ENCODE measurements at regions not wholly inside any gene's neighbourhood (a gene's known extent, or its start where the extent isn't known, plus 50 kb on each side); places are given as distances from the start of the nearest gene placed in this dataset.
"Not testable (repeated sequence)": the region's sequence is repeated elsewhere in the genome, so short reads cannot be mapped to it uniquely, and the experiment has no call there.

DNA sequence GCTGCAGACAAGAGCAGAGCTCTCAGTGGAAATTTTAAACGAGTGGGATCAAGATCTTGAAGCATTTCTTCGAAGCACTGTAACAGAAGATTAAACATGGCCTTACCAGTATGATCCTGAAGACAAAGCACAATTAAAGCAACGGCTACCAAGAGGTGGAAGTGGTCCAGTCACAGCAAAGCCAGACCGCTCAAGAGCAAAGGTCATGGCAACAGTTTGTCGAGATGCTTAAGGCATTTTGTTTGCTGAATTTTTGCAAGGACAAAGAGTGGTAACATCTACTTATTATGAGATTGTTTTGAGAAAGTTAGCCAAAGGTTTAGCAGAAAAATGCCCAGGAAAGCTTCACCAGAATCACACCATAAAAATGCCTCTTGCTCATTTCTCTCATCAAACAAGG is 153.4 kb upstream of the CARMIL1 start:
- no peak for DNase-seq (ENCODE audit: low spot score)

DNA sequence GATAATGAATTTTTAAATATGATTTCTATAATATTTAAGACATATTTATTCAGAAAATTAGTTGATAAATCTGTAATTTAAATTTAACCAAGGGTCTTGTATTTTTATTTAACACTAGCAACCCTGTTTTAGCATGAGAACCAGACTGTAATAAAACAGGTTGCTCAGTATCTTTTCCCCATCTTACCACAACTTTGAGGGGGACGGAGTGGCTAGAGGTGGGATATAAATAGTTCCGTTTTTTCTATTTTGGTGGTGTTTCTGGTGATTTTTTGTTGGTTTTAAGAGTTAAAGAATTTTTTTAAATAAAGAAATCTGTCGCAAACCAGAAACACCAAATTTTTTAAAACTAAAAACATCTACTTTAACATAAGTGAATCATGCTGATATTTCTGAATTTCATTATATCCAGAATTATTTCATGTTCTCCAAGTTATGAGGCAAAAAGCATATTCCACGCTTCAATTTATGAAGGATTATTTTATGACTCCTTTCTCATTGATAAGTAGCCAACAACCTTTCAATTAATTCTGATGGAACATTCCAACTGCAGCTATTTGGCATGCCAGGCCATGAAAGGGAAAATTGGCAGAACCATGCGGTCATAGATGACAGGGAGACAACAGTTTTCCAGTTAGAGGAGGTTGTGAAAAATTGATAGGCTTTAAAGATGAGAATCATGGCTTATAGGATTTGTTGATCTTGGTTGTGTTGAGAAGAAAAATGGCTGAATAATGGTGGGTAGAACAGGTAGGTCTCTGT is 151.9 kb upstream of the CARMIL1 start:
- DNase-seq (ENCODE audit: low spot score), result no peak

DNA sequence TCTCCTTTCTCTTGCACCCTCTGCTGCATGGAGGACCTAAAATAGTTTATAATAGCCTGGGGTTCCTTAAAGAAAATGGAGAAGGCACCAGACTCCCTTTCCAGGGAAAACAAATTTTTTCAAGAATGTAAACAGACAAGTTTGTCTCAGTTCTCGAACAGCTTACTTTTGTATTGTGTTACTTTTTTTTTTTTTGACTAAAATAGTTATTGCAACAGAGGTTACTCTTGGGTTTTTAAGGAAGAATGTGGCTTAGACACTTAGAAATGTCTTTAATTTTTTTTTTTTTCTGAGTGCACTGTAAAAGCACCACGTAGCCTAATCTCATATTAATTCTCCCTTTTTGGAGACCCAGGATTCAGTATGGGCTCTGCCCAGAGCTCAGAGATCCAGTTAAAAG is 148.7 kb upstream of the CARMIL1 start:
- no peak for DNase-seq (ENCODE audit: low spot score)

DNA sequence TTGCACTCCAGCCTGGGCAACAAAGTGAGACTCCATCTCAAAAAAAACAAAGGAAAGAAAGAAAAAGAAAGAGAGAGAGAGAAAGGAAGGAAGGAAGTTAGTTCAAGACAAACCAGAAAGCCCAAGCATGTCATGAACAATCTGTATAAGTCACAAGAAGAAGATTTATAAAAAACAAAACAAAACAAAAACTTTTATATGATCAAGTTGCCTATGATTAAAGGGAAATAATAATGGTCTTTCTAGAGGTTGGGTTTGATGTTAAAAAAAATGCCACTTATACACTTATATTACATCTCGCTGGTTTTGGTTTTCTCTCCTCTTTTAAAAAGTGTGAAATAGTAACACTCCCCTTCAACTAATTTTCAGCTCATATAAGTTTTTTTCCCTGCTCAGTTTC is 146.2 kb upstream of the CARMIL1 start:
- DNase-seq (ENCODE audit: low spot score), result no peak

DNA sequence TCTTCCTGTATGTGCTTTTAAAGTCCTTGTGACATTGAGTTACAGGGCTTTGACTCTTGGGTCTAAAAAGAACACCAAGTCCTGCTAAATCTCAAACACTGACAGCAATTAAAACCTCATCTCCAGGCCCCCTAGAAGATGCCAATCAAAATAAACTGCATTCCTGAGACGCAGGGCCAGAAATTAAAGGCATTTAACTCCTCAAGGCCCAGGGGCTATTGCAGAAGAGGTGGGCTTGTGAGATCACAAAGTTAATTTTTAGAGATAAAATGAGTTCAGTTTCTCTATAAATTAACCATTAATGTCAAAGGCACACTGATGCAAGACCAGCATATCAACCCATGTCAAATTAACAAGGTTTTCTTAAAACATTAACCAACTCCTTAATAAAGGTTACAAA is 145.6 kb upstream of the CARMIL1 start:
- no peak for DNase-seq (ENCODE audit: low spot score)

DNA sequence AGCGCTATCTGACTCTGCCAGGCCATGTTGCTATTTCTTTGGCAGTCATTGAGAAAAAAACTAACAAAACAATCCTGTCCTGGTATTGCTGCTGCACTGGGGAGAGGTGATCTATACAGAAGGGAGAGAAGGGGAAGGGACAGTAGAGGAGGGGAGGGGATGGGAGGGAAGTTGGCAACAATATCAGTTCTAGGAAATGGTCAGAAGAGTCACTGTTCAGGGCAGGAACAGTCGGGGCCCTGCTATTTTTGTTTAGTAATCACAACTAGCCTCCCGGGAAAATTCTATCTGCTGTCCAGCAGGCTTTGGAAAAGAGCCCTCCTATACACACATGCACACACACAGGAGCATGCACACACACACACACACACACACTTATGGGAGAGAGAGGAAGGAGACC is 142.3 kb upstream of the CARMIL1 start:
- DNase-seq (ENCODE audit: low spot score), result no peak

DNA sequence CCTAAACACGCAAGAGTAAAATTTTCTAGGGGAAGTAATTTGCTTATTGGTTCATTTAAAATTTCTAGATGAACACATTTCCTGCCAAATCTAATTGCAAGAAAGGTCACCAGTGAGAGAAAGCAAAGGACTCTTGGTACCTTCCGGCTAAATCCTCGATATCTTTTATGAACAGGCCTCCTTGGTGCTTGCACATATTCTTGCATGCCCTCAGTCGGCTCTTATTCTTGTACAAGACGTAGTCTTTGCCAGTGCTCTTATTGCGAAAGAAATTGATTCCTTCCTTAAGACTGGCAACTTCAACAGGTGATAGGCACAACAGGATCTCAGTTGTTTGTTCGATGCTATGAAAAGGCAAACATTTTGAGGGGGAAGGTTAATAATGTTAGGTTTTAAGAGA is 141.7 kb upstream of the CARMIL1 start:
- no peak for DNase-seq (ENCODE audit: low spot score)

DNA sequence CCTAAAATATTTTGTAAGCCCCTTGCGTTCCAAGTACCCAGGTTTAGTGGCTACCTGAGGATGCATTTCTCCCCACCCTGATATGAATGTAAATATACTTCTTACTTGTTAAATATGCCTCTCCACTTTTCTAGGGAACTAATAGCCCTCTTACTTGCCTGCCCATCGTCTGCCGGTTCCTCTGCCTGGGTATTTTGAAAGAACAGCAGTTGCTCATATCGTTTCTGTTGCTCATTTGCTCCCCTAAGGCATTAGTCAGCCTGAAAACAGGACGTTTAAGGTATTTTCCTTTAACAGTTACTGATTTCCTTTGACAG is 141.3 kb upstream of the CARMIL1 start:
- DNase-seq (ENCODE audit: low spot score), result no peak

DNA sequence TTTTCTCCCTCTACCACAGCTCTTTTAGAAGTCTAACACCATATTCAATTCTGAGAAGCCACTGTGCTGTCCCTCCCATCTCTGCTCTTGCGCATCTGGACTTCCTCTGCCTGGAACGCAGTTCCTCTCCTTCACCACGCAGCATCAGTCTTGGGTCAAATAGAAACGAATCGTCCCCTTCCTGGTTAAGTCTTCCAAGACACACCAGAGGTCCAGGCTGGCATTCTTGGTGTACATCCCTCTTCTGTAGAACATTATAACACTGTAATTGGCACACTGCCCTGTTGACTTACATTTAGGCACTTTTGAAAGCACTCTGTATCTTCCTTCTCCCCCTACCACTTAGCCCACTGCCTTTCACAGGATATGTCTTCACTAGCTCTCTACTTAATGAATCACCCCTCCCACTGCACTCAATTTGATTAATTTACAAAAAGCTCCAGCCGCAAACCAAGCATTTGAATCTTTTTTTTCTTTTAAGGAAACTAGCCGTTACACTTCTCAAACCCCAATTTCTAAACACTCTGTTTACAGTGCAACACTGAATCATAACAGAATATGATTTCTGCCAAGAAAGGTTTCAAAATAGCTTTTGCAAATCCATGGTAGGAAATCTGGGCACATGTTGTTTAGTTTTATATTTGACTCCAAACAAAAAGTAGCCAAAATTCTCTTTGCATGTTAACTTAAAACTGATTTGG is 140.8 kb upstream of the CARMIL1 start:
- DNase-seq (ENCODE audit: low spot score), result peak; percentile 51

DNA sequence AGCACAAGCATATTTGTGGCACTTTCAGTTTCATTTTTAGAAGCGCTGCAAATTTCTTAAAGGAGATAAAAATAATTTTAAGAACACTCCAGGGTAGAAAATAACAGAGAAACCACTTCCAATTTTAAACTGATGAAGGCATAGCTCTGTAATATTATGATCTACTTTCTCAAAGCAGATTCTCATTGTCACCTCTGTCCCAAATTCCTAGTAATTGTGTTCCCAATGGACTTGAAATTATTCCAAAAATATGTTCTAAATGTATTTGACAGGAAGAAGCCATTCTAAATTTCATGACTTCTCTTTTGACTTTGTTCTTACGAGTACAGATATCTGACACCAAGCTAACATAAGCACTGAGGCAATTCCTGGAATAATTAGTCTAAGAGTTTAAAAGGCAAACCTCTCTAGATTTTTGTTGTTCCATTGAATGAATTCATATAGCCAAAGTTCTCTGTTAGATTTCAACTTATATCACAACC is 140.2 kb upstream of the CARMIL1 start:
- DNase-seq (ENCODE audit: low spot score), result peak; percentile 1

DNA sequence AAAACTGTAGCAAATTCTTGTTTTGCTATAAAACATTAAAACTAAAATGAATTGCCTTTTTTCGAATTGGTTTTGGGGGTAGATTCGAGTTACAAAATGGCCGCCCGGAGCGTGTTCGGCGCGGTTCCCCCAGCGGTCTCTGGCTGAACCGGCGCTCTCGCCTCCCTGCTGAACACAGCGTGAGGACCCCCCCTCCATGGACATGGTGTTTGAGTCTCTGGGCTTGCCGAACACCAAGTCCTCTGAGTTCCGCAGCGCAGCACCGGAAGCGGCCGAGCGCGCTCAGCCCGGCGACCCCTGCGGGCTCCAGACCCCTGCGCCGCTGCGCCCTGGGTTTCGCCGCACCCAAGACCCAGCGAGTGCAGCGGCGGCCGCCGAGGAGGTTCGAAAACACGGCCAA is 139.6 kb upstream of the CARMIL1 start:
- DNase-seq (ENCODE audit: low spot score), result not testable (repeated sequence)

DNA sequence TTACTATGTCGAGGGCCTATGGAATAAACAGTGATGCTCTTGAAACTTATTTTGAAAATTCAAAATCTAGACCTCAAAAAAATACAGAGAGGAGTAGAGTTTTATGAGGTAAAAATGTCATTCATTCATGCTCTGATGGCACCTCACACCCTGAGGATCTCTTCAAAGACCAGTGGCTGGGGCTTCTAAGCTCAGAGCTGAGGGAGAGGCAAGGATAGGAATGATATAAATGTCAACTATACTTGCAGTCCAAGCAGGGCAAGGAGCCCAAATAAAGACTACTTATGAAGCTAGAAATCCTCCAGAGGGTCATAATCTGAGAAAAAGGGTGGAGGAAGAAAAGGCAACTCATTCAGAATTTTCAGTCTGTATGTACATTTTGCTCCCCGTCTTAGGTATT is 136.7 kb upstream of the CARMIL1 start:
- no peak for DNase-seq (ENCODE audit: low spot score)

DNA sequence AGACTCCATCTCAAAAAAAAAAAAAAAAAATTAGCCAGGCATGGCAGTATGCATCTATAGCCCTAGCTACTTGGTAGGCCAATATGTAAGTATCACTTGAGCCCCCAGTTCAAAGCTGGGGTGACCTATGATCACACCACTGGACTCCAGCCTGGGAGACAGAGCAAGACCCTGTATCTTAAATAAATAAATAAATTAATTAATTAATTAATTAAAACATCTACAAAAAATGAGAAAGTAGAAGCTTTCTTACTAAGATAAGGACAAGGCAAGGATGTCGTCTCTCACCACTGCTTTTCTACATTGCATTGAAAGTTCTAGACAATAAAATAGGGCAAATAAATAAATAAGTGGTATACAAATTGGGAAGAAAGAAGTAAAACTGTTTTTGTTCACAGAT is 134.3 kb upstream of the CARMIL1 start:
- DNase-seq (ENCODE audit: low spot score), result no peak

DNA sequence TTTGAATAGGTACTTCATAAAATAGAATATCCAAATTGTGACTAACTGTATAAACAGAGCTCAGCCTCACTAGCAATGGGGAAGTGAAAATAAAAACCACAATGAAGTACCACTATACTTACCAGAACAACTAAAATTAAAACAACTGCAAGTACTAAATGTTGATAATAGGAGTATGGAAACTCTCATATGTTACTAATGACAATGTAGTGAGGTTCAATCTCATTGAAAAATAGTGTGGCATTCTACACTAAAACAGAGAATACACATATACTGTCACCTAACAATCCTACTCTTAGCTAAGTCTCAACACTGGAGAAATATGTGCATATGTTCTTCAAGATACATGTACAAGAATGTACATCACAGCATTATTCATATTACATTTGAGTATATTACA is 132.0 kb upstream of the CARMIL1 start:
- no peak for DNase-seq (ENCODE audit: low spot score)

DNA sequence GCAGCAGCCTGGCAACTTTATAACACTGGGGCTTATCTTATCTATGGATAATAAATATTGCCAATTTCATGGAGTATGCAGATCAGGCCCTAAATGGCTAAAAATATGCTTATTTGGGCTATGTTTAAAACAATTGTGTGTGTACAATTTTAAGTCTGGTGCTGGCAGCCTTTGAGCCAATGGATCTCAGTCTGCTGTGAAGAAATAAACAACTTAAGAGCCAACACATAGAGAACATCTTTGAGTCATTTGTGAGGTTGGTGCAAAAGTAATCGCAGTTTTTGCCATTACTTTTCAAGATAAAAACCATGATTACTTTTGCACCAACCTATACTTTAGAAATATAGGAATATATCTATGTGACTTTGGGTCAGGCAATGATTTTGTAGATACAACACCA is 129.1 kb upstream of the CARMIL1 start:
- no peak for DNase-seq (ENCODE audit: low spot score)

DNA sequence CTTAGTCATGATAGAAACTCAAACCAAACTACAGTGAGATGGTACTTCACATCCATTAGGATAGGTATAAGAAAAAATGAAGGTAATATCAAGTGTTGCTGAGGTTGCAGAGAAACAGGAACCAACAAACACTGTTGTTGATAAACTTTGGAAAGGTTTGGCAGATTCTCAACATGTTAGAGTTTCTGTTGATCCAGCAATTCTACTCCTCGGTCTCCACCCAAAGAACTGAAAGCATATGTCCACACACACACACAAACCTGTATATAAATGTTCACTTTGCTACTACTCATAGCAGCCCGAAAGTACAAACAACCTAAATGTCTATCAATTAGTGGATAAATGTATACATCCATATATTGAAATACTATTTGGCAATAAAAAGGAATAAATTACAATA is 128.3 kb upstream of the CARMIL1 start:
- no peak for DNase-seq (ENCODE audit: low spot score)

DNA sequence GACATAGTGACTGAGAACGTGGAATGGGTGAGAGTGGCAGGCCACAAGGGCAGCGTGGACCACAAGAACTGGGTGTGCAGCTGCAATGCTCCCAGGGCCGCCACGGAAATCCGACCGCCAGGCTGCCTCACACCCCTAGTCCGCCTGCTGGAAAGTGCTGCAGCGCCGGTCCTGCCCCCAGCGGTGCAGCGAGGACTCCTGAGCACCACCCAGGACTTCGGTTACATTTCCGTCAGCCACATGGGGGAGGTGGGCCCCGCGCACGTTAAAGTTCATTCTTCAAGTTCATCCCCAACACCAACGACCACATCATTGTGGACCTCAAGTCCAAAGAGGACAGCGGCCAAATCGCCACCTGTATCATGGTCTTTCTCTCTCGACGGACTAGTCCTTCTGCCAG is 126.1 kb upstream of the CARMIL1 start:
- no peak for DNase-seq (ENCODE audit: low spot score)

DNA sequence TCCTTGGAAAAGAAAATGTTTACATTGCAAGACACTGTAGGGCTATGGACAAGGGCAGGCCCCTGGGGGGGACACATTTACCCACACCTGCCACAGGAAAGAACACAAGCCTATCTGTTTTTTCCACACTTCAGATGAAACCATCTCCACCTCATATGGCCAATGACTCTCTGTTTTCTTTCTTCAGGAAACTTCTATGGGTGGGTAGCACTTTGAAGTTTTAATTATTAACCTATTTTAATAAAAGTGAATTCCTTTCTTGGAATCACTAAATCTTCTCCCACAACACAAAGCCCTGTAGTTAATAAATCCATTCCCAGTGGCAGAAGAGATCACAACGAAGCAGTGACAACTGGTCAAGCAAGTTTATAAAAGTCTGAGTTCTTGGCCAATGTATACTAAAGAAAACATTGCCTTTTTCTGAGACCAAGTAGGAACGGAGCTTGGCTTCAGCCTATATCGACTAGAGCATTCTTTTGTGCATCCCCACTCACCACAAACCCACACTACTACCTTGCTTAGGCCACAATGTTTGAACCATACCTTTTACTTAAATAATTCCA is 125.1 kb upstream of the CARMIL1 start:
- no peak for DNase-seq (ENCODE audit: low spot score)

DNA sequence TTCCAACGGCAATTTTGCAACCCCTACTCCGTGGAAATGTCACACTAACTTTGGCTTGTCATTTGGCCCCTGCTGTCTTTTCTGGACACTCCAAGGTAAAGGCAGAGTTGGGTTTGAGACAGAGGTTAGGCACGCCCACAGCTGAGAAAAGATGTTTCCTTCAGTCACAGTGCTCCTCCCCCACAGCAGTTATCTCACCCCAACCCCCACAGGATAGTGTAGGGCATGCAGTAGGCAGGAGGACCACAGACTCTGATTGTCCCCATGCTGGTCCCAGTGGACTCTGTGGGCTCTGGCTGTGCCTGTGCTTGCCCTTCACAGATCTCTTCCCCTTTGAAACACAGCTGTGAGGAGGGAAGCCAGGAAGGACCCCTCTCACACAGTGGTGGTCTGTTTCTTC is 124.0 kb upstream of the CARMIL1 start:
- DNase-seq (ENCODE audit: low spot score), result no peak

DNA sequence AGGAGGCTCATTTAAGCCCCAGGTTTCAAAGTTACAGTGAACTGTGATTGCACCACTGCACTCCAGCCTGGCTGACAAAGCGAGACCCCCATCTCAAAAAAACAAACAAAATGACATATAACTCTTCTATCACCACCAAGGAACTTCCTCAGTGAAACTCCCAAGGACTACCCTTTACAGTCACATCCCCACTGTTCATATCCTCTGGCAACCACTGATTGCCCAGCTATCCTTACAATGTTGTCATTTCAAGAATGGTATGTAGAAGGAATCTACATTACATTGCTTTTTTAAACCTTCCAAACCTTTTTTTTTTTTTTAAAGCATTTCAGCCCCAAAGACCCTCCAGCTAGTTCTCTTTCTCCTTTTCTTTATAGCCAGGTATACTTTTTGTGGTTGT is 123.1 kb upstream of the CARMIL1 start:
- DNase-seq (ENCODE audit: low spot score), result no peak

DNA sequence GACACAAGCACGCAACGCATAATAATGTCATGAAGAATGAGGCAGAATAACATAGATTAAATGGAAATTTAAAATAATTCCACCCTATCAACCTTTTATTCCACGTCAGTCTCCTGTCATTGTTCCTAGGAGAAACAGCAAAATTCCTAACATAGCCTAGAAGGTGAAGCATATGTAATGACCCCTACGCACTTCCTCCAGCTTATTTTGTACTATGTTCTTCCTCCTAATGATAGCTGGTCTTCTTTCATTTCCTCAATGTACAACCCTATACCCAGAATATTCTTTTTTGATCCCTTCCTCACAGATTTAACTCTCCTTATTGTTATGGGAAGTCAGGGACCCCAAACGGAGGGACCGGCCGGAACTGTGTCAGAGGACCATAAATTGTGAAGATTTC is 122.0 kb upstream of the CARMIL1 start:
- DNase-seq (ENCODE audit: low spot score), result no peak

DNA sequence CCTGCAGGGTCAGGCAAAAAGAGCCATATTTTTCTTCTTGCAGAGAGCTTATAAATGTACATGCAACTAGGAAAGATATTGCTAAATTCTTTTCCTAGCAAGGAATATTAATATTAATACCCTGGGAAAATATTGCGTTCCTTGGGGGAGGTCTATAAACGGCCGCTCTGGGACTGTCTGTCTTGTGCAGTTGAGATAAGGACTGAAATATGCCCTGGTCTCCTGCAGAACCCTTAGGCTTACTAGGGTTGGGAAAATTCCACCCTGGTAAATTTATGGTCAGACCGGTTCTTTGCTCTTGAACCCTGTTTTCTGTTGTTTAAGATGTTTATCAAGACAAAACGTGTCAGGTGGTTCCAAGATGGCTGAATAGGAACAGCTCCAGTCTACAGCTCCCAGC is 121.3 kb upstream of the CARMIL1 start:
- no peak for DNase-seq (ENCODE audit: low spot score)

DNA sequence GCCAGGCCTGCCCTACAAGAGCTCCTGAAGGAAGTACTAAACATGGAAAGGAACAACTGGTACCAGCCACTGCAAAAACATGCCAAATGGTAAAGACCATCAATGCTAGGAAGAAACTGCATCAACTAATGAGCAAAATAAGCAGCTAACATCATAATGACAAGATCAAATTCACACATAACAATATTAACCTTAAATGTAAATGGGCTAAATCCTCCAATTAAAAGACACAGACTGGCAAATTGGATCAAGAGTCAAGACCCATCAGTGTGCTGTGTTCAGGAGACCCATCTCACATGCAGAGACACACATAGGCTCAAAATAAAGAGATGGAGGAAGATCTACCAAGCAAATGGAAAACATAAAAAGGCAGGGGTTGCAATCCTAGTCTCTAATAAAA is 119.0 kb upstream of the CARMIL1 start:
- DNase-seq (ENCODE audit: low spot score), result not testable (repeated sequence)

DNA sequence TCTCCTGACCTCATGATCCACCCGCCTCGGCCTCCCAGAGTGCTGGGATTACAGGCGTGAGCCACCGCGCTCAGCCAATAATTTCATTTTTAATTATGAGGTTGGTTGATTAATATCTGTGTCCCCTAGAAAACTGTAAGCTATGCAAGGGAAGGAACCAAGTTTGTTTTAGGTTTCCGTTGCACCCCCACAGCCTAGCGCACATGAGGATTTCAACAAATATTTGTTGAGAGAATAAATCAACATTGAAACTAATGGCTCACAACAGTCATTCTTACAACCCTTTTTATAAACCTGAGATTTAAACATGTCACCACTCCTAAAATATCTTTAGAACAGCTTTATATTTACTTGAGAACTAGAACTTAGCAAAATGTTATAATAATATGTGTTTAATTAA is 114.0 kb upstream of the CARMIL1 start:
- DNase-seq (ENCODE audit: low spot score), result no peak
